Ascending aorta (tissue), 2 donors: ENCODE measurements at regions not wholly inside any gene's neighbourhood (a gene's known extent, or its start where the extent isn't known, plus 50 kb on each side); places are given as distances from the start of the nearest gene placed in this dataset.
A peak's percentile ranks its signal among the peaks of the same experiment; 100 is the strongest.

ENCODE experiments used
- DNase-seq, 2 donors: peaks; one replicate each; pipeline ENCODE4 v3.0.0-alpha.2; 2019; ENCODE audit warnings: low spot score in 2 of 2
- H3K27ac ChIP-seq, 2 donors: fragments of 200-600 bp; sonication (generic); one replicate each; pipeline ENCODE4 v1.5.1; 2016 to 2017; ENCODE audit warnings: mild to moderate bottlenecking in 1 of 2
- H3K27me3 ChIP-seq: fragments of 200-600 bp; sonication (generic); one replicate; pipeline ENCODE4 v1.5.1; 2017
- H3K36me3 ChIP-seq, 2 donors: fragments of 200-600 bp; sonication (generic); one replicate each; pipeline ENCODE4 v1.5.1; 2016
- H3K4me1 ChIP-seq, 2 donors: fragments of 200-600 bp; sonication (generic); one replicate each; pipeline ENCODE4 v1.5.1; 2016 to 2017; ENCODE audit warnings: mild to moderate bottlenecking in 1 of 2
- H3K4me3 ChIP-seq, 2 donors: fragments of 200-600 bp; sonication (generic); one replicate each; pipeline ENCODE4 v1.5.1; 2016 to 2017; ENCODE audit warnings: mild to moderate bottlenecking in 1 of 2
- H3K9me3 ChIP-seq, 2 donors: fragments of 200-600 bp; sonication (generic); one replicate each; pipeline ENCODE4 v1.5.1; 2016
- CTCF ChIP-seq, 3 experiments: fragments of 200-600 bp in 2 of 3; fragments of 450-650 bp in 1 of 3; sonication (generic) in 2 of 3; IDR thresholded peaks; one replicate each; pipeline ENCODE4 v1.5.1; 2016 to 2019; ENCODE audit warnings: antibody characterized with exemption in 3 of 3, mild to moderate bottlenecking in 1 of 3, moderate library complexity in 1 of 3
- intact Hi-C: fragments of 100-400 bp; cut with DNase I; formaldehyde crosslinking; loops from one replicate; pipeline ENCODE4 v1.15.1; 2023

- Histone ChIP-seq H3K36me3 (no peaks in the 10 kb centered on the region), H3K4me3 (no peak overlapping the region), H3K27me3 (no peaks in the 10 kb centered on the region), H3K27ac (peak overlapping the region; percentile 98 to 99), H3K4me1 (peaks cover 12 to 40% of the 10 kb centered on the region in 2 donors), H3K9me3 (no peaks in the 10 kb centered on the region)
- peak in 1 of 2 donors; percentile 64 for DNase-seq
- TF ChIP-seq CTCF (IDR thresholded peaks at IDR 0.05): no peak
- intact Hi-C loops: no loop called here
These were observed 151.6 kb downstream of the TOMM20 start for GRCh38 chr1:234976861-234977680.

- no peaks in the 10 kb centered on the region for H3K36me3 ChIP-seq
- H3K4me1 ChIP-seq: peaks cover 7 to 36% of the 10 kb centered on the region in 2 donors
- H3K9me3 ChIP-seq: no peaks in the 10 kb centered on the region
- H3K27ac ChIP-seq: peak overlapping the region; percentile 98 to 99
- peak in 1 of 2 donors; percentile 75 for DNase-seq
- H3K27me3 ChIP-seq: no peaks in the 10 kb centered on the region
- H3K4me3 ChIP-seq: no peak overlapping the region
- no peak for TF ChIP-seq CTCF (IDR thresholded peaks at IDR 0.05)
- intact Hi-C loops: no loop called here
These were observed 152.4 kb downstream of the TOMM20 start for GRCh38 chr1:234975941-234976860.

- intact Hi-C loops: no loop called here
These were observed 153.3 kb downstream of the TOMM20 start for GRCh38 chr1:234975122-234975940.

GRCh38 chr1:234973426-234974250 lies 155.0 kb downstream of the TOMM20 start:
- peak in 1 of 2 donors; percentile 61 for DNase-seq
- Histone ChIP-seq H3K27ac (peak overlapping the region; percentile 28 to 54), H3K4me1 (peaks cover 16 to 36% of the 10 kb centered on the region in 2 donors)

More at GRCh38 chr1:234975122-234975940, 153.3 kb downstream of the TOMM20 start:
- peaks cover 8 to 38% of the 10 kb centered on the region in 2 donors for H3K4me1 ChIP-seq
- peak in 1 of 2 donors; percentile 62 for DNase-seq
- peak overlapping the region; percentile 98 to 99 for H3K27ac ChIP-seq
- no peaks in the 10 kb centered on the region for H3K27me3 ChIP-seq
- H3K36me3 ChIP-seq: no peaks in the 10 kb centered on the region
- no peak overlapping the region for H3K4me3 ChIP-seq
- TF ChIP-seq CTCF (IDR thresholded peaks at IDR 0.05): no peak
- H3K9me3 ChIP-seq: no peaks in the 10 kb centered on the region

More at GRCh38 chr1:234973426-234974250, 155.0 kb downstream of the TOMM20 start:
- intact Hi-C loops: no loop called here
- TF ChIP-seq CTCF (IDR thresholded peaks at IDR 0.05): no peak
- Histone ChIP-seq H3K4me3 (no peak overlapping the region), H3K36me3 (no peaks in the 10 kb centered on the region), H3K27me3 (no peaks in the 10 kb centered on the region), H3K9me3 (no peaks in the 10 kb centered on the region)
